Heart left ventricle (tissue), 16 donors: ENCODE measurements at regions not wholly inside any gene's neighbourhood (a gene's known extent, or its start where the extent isn't known, plus 50 kb on each side); places are given as distances from the start of the nearest gene placed in this dataset.

ENCODE experiments used
- ATAC-seq, 4 donors: fragments of 200-7000 bp; cut with Tn5 transposase; one replicate each; pipeline ENCODE4 v1.9.1; 2020 to 2022; ENCODE audit warnings: moderate library complexity in 4 of 4, mild to moderate bottlenecking in 3 of 4, moderate number of reproducible peaks in 1 of 4
- DNase-seq, 5 donors: peaks; one replicate each; pipeline ENCODE4 v3.0.0-alpha.2; 2020
- H3K27ac ChIP-seq, 12 donors: fragments of 200-600 bp; sonication (generic) in 4 of 12; one replicate each; pipeline versions ENCODE4 v1.5.0 to v1.8.0; 2016 to 2022; ENCODE audit warnings: mild to moderate bottlenecking in 2 of 12
- H3K27me3 ChIP-seq, 9 donors: fragments of 200-600 bp; sonication (generic) in 2 of 9; one replicate each; pipeline versions ENCODE4 v1.5.1 to v1.8.0; 2016 to 2022; ENCODE audit warnings: mild to moderate bottlenecking in 3 of 9
- H3K36me3 ChIP-seq, 9 donors: fragments of 200-600 bp; sonication (generic) in 2 of 9; one replicate each; pipeline versions ENCODE4 v1.5.0 to v1.8.0; 2018 to 2022; ENCODE audit warnings: mild to moderate bottlenecking in 2 of 9
- H3K4me1 ChIP-seq, 12 donors: fragments of 200-600 bp; sonication (generic) in 4 of 12; one replicate each; pipeline versions ENCODE4 v1.5.0 to v1.8.0; 2016 to 2022; ENCODE audit warnings: mild to moderate bottlenecking in 3 of 12
- H3K4me3 ChIP-seq, 12 donors: fragments of 200-600 bp; sonication (generic) in 4 of 12; one replicate each; pipeline versions ENCODE4 v1.5.0 to v1.8.0; 2017 to 2022; ENCODE audit warnings: mild to moderate bottlenecking in 9 of 12, moderate library complexity in 4 of 12
- H3K9me3 ChIP-seq, 12 donors: fragments of 200-600 bp; sonication (generic) in 4 of 12; one replicate each; pipeline versions ENCODE4 v1.5.0 to v1.8.0; 2016 to 2022; ENCODE audit warnings: mild to moderate bottlenecking in 1 of 12
- CTCF ChIP-seq, 12 donors: fragments of 200-600 bp; sonication (generic) in 4 of 12; IDR thresholded peaks; one replicate each; pipeline versions ENCODE4 v1.5.0 to v1.8.0; 2018 to 2022; ENCODE audit warnings: antibody characterized with exemption in 12 of 12, mild to moderate bottlenecking in 5 of 12
- POLR2A ChIP-seq, 2 donors: fragments of 450-650 bp; IDR thresholded peaks; one replicate each; pipeline ENCODE4 v1.6.1; 2017; ENCODE audit warnings: antibody characterized with exemption in 2 of 2, mild to moderate bottlenecking in 2 of 2, moderate library complexity in 2 of 2
- WGBS, 4 donors: extraction: QIAGEN DNeasy Blood & Tissue Kit in 2 of 4; methylation state at CpG; one replicate each; pipeline versions ENCODE4 v1.1.5 to v1.1.7; 2013 to 2018; 5-methylcytosine and 5-hydroxymethylcytosine counted together
- intact Hi-C, 10 donors: fragments of 100-400 bp; cut with DNase I; formaldehyde crosslinking; loops; one replicate each; pipeline versions ENCODE4 v1.11.1 to v1.14.2; 2022
- donor health status: ischemic (EF 13 %, LVEDD 7.1; RV severe dilation, severe dysfunction).
- donor health status: healthy with polysubstance abuse.
- donor health status: DM: no; HTN: yes; CAD: no.
- donor health status: DM: no; HTN: no; CAD: no.
- donor health status: ischemic (EF 25% LVEDD 6.9; RV normal size, moderate dysfunction).
- donor health status: ischemic (EF 25% LVEDD 5.7; RV mildly dilated, moderate dysfunction).
- donor health status: healthy.
- donor health status: DM: yes; HTN: yes; CAD: no.
- donor health status: ischemic (EF 35%, LVEDD 5.7; RV mildly dilated, moderate dysfunction).
- donor health status: nonischemic (EF 11% LVEDD 7.7; RV severe dilation, severe dysfunction).
- donor health status: DM: yes; HTN: yes; CAD: no.
- donor health status: PGD.
- donor health status: ischemic (EF 29% LVEDD 5.4; RV normal size, mild dysfunction).
- donor health status: nonischemic (EF 23%, LVEDD 6.1; RV moderate dilation, normal function).

DNA sequence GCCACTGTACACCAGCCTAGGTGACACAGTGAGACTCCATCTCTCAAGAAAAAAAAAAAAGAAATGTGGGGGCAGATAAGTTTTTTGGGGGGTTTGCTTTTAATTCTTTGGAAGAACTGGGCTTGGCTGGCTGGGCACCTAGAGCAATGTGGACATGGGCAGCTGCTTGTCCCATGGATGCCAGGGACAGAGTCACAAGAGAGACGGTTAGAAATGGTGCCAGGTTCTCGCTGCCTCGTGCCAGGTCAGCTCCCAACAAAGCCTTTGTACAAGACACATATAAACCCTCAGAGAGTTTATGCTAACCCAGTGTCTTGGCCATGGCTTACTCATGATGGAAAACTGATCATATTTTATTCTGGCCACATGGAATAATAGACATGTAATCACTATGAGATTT lies 76.2 kb upstream of the ESR1 start:
- Histone ChIP-seq H3K4me3 (no peak overlapping the region), H3K27ac (no peak overlapping the region), H3K27me3 (no peaks in the 10 kb centered on the region), H3K36me3 (no peaks in the 10 kb centered on the region), H3K9me3 (peaks cover 0 to 7% (median 0%) of the 10 kb centered on the region in 12 donors), H3K4me1 (peaks cover 0 to 5% (median 0%) of the 10 kb centered on the region in 12 donors)
- intact Hi-C loops = no loop called here
- peak in 1 of 5 donors; percentile 38 for DNase-seq
- no peak for TF ChIP-seq POLR2A (IDR thresholded peaks at IDR 0.05)
- 39 to 78% (median 52%) methylated on average over 3 of the region's 3 CpGs for WGBS, 4 donors
- ATAC-seq = peak in 3 of 4 donors; percentile 26 to 36 (median 36)

GRCh38 chr6:151733680-151734320 lies 73.7 kb upstream of the ESR1 start:
- no peak overlapping the region for H3K4me3 ChIP-seq
- intact Hi-C loops = no loop called here
- 50 to 60% (median 59%) methylated on average over 3 of the region's 3 CpGs for WGBS, 4 donors
- TF ChIP-seq CTCF (IDR thresholded peaks at IDR 0.05) (no peak), POLR2A (IDR thresholded peaks at IDR 0.05) (no peak)
- H3K27ac ChIP-seq = peak overlapping the region in 1 of 12 donors; percentile 8
- H3K4me1 ChIP-seq = peaks cover 0 to 5% (median 0%) of the 10 kb centered on the region in 12 donors
- H3K27me3 ChIP-seq = no peaks in the 10 kb centered on the region
- no peaks in the 10 kb centered on the region for H3K36me3 ChIP-seq
- H3K9me3 ChIP-seq = peaks cover 0 to 7% (median 0%) of the 10 kb centered on the region in 12 donors
- DNase-seq = no peak
- ATAC-seq = peak in 2 of 4 donors; percentile 50 to 63

GRCh38 chr6:151738267-151738666 lies 69.2 kb upstream of the ESR1 start:
- H3K4me1 ChIP-seq = peaks cover 0 to 3% (median 0%) of the 10 kb centered on the region in 12 donors
- no peak overlapping the region for H3K27ac ChIP-seq
- TF ChIP-seq POLR2A (IDR thresholded peaks at IDR 0.05) (no peak), CTCF (IDR thresholded peaks at IDR 0.05) (no peak)
- intact Hi-C loops = no loop called here
- H3K4me3 ChIP-seq = no peak overlapping the region
- WGBS, 4 donors = 44 to 75% (median 55%) methylated on average over 3 of the region's 3 CpGs
- DNase-seq (no peak), ATAC-seq (no peak)
- H3K36me3 ChIP-seq = no peaks in the 10 kb centered on the region
- H3K9me3 ChIP-seq = no peaks in the 10 kb centered on the region
- H3K27me3 ChIP-seq = no peaks in the 10 kb centered on the region

DNA sequence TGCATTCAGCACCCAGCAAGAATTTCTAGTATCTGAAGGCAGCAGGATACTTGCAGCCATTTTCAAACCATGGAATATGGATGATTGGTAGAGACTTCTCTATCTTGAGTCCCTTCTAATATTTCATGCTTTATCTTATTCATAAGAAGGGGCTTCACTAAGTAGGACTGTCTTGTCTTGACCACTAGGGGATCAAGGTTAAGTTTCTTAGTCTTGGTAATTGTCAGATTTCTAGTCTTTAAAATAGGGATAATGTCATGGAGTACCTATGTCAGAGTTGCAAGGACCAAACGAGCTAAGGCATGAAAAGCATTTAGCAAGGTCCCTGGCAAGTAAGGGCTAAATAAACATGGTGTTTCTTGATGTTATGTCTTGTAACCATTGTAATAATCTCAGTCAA lies 68.5 kb upstream of the ESR1 start:
- Histone ChIP-seq H3K4me3 (no peak overlapping the region), H3K4me1 (peaks cover 0 to 3% (median 0%) of the 10 kb centered on the region in 12 donors), H3K27ac (no peak overlapping the region), H3K36me3 (no peaks in the 10 kb centered on the region), H3K27me3 (no peaks in the 10 kb centered on the region), H3K9me3 (no peaks in the 10 kb centered on the region)
- DNase-seq (no peak), ATAC-seq (no peak)
- WGBS, 4 donors = 33 to 50% (median 40%) methylated on average over 1 of the region's 1 CpG
- no peak for TF ChIP-seq POLR2A (IDR thresholded peaks at IDR 0.05)
- no peak for TF ChIP-seq CTCF (IDR thresholded peaks at IDR 0.05)
- intact Hi-C loops = no loop called here

- H3K27ac ChIP-seq = no peak overlapping the region
- no peaks in the 10 kb centered on the region for H3K36me3 ChIP-seq
- H3K27me3 ChIP-seq = no peaks in the 10 kb centered on the region
- DNase-seq (no peak), ATAC-seq (no peak)
- intact Hi-C loops = no loop called here
- TF ChIP-seq POLR2A (IDR thresholded peaks at IDR 0.05) = no peak
- TF ChIP-seq CTCF (IDR thresholded peaks at IDR 0.05) = no peak
- no peak overlapping the region for H3K4me3 ChIP-seq
- no peaks in the 10 kb centered on the region for H3K4me1 ChIP-seq
- WGBS, 4 donors = 91 to 96% (median 92%) methylated on average over 4 of the region's 4 CpGs
- H3K9me3 ChIP-seq = peaks cover 0 to 2% (median 0%) of the 10 kb centered on the region in 12 donors
Measured at GRCh38 chr6:151740820-151741219, 66.7 kb upstream of the ESR1 start.
